H7 (cell line): ENCODE measurements at regions not wholly inside any gene's neighbourhood (a gene's known extent, or its start where the extent isn't known, plus 50 kb on each side); places are given as distances from the start of the nearest gene placed in this dataset.
"Not testable (repeated sequence)": the region's sequence is repeated elsewhere in the genome, so short reads cannot be mapped to it uniquely, and the experiment has no call there.

Source experiments
- DNase-seq: peaks from one replicate; pipeline ENCODE4 v3.0.0; 2012
- H3K27me3 ChIP-seq: 2 replicates; pipeline ENCODE4 v1.6.0; 2011; ENCODE audit warnings: mild to moderate bottlenecking, low read length; ENCODE audit not compliant: control insufficient read depth, insufficient read depth
- H3K36me3 ChIP-seq: replicated peaks from 2 replicates; pipeline ENCODE4 v1.5.1; 2011; ENCODE audit warnings: low read length; ENCODE audit not compliant: control insufficient read depth, insufficient read depth
- H3K4me3 ChIP-seq: 2 replicates; pipeline ENCODE4 v1.5.1; 2011; ENCODE audit warnings: low read depth, mild to moderate bottlenecking, control low read depth, low read length, moderate library complexity; ENCODE audit not compliant: insufficient read depth

GRCh38 chr6:40152701-40153436 is 218.6 kb upstream of the MOCS1 start:
- no peaks in the 10 kb centered on the region for H3K27me3 ChIP-seq
- no peak for DNase-seq
- no peak overlapping the region for H3K4me3 ChIP-seq
- H3K36me3 ChIP-seq = no peaks in the 10 kb centered on the region

- H3K36me3 ChIP-seq = no peaks in the 10 kb centered on the region
- no peak for DNase-seq
- H3K4me3 ChIP-seq = no peak overlapping the region
- H3K27me3 ChIP-seq = no peaks in the 10 kb centered on the region
Measured at GRCh38 chr6:40152196-40152595, 217.9 kb upstream of the MOCS1 start.

GRCh38 chr6:40148882-40149573 is 214.8 kb upstream of the MOCS1 start:
- Histone ChIP-seq H3K4me3 (no peak overlapping the region), H3K27me3 (no peaks in the 10 kb centered on the region), H3K36me3 (no peaks in the 10 kb centered on the region)
- no peak for DNase-seq

- no peaks in the 10 kb centered on the region for H3K27me3 ChIP-seq
- no peak overlapping the region for H3K4me3 ChIP-seq
- no peak for DNase-seq
- no peaks in the 10 kb centered on the region for H3K36me3 ChIP-seq
Measured at GRCh38 chr6:40146902-40147301, 212.6 kb upstream of the MOCS1 start.

GRCh38 chr6:40139447-40139846 is 205.2 kb upstream of the MOCS1 start:
- H3K27me3 ChIP-seq = no peaks in the 10 kb centered on the region
- no peaks in the 10 kb centered on the region for H3K36me3 ChIP-seq
- DNase-seq = no peak
- no peak overlapping the region for H3K4me3 ChIP-seq

- no peaks in the 10 kb centered on the region for H3K36me3 ChIP-seq
- H3K27me3 ChIP-seq = no peaks in the 10 kb centered on the region
- no peak overlapping the region for H3K4me3 ChIP-seq
Measured at GRCh38 chr6:40138273-40138720, 204.0 kb upstream of the MOCS1 start.

GRCh38 chr6:40135491-40136072 is 201.3 kb upstream of the MOCS1 start:
- Histone ChIP-seq H3K4me3 (no peak overlapping the region), H3K27me3 (no peaks in the 10 kb centered on the region), H3K36me3 (no peaks in the 10 kb centered on the region)
- no peak for DNase-seq

More at GRCh38 chr6:40138273-40138720, 204.0 kb upstream of the MOCS1 start:
- DNase-seq = no peak

- H3K4me3 ChIP-seq, H3K27me3 ChIP-seq, H3K36me3 ChIP-seq, DNase-seq: not testable (repeated sequence)
Measured at GRCh38 chr6:40133981-40134380, 199.7 kb upstream of the MOCS1 start.

- H3K27me3 ChIP-seq = no peaks in the 10 kb centered on the region
- H3K36me3 ChIP-seq = no peaks in the 10 kb centered on the region
- DNase-seq = no peak
- H3K4me3 ChIP-seq = no peak overlapping the region
Measured at GRCh38 chr6:40131675-40132074, 197.4 kb upstream of the MOCS1 start.

GRCh38 chr6:40128127-40128526 is 193.9 kb upstream of the MOCS1 start:
- no peak for DNase-seq
- Histone ChIP-seq H3K27me3 (no peaks in the 10 kb centered on the region), H3K36me3 (no peaks in the 10 kb centered on the region), H3K4me3 (no peak overlapping the region)

GRCh38 chr6:40125680-40126394 is 191.6 kb upstream of the MOCS1 start:
- no peak overlapping the region for H3K4me3 ChIP-seq
- DNase-seq = no peak
- no peaks in the 10 kb centered on the region for H3K27me3 ChIP-seq
- H3K36me3 ChIP-seq = no peaks in the 10 kb centered on the region

- H3K4me3 ChIP-seq = no peak overlapping the region
- no peak for DNase-seq
- H3K36me3 ChIP-seq = no peaks in the 10 kb centered on the region
- no peaks in the 10 kb centered on the region for H3K27me3 ChIP-seq
Measured at GRCh38 chr6:40124924-40125323, 190.7 kb upstream of the MOCS1 start.

GRCh38 chr6:40116832-40117231 is 182.6 kb upstream of the MOCS1 start:
- no peak for DNase-seq
- Histone ChIP-seq H3K27me3 (no peaks in the 10 kb centered on the region; the same call in 1 of the 2 replicates), H3K36me3 (no peaks in the 10 kb centered on the region), H3K4me3 (no peak overlapping the region)

GRCh38 chr6:40112350-40112749 is 178.1 kb upstream of the MOCS1 start:
- H3K27me3 ChIP-seq = no peaks in the 10 kb centered on the region; the same call in 1 of the 2 replicates
- no peak for DNase-seq
- no peaks in the 10 kb centered on the region for H3K36me3 ChIP-seq
- no peak overlapping the region for H3K4me3 ChIP-seq
